ENCODE measurements at regions not wholly inside any gene's neighbourhood (a gene's known extent, or its start where the extent isn't known, plus 50 kb on each side); places are given as distances from the start of the nearest gene placed in this dataset.
"Not testable (repeated sequence)": the region's sequence is repeated elsewhere in the genome, so short reads cannot be mapped to it uniquely, and the experiment has no call there.

GRCh38 chr2:193876980-193877379, 1682.2 kb upstream of the TMEFF2 start:
- Mint-ChIP-seq H3K4me3 (ENCODE audit: low read depth) (no peak overlapping the region), H3K9me3 (no peaks in the 10 kb centered on the region), H3K4me1 (ENCODE audit: low read depth) (no peaks in the 10 kb centered on the region), H3K27ac (no peak overlapping the region), H3K36me3 (ENCODE audit: low read depth) (no peaks in the 10 kb centered on the region), H3K27me3 (ENCODE audit: low read depth) (no peaks in the 10 kb centered on the region)
- intact Hi-C loops (cut with micrococcal nuclease), result no loop called here
- DNase-seq (ENCODE audit: low spot score), result no peak

GRCh38 chr2:193869564-193869963, 1674.8 kb upstream of the TMEFF2 start:
- Mint-ChIP-seq H3K27me3 (ENCODE audit: low read depth) (no peaks in the 10 kb centered on the region), H3K4me3 (ENCODE audit: low read depth) (no peak overlapping the region), H3K27ac (no peak overlapping the region), H3K9me3 (no peaks in the 10 kb centered on the region), H3K4me1 (ENCODE audit: low read depth) (no peaks in the 10 kb centered on the region), H3K36me3 (ENCODE audit: low read depth) (no peaks in the 10 kb centered on the region)
- DNase-seq (ENCODE audit: low spot score), result no peak
- intact Hi-C loops (cut with micrococcal nuclease), result no loop called here

- Mint-ChIP-seq H3K4me3 (ENCODE audit: low read depth) (no peak overlapping the region), H3K27ac (no peak overlapping the region), H3K27me3 (ENCODE audit: low read depth) (no peaks in the 10 kb centered on the region), H3K9me3 (no peaks in the 10 kb centered on the region), H3K36me3 (ENCODE audit: low read depth) (no peaks in the 10 kb centered on the region), H3K4me1 (ENCODE audit: low read depth) (no peaks in the 10 kb centered on the region)
- intact Hi-C loops (cut with micrococcal nuclease), result no loop called here
- no peak for DNase-seq (ENCODE audit: low spot score)
These were observed 1674.1 kb upstream of the TMEFF2 start for GRCh38 chr2:193868833-193869232.

GRCh38 chr2:193868132-193868531, 1673.4 kb upstream of the TMEFF2 start:
- no peak overlapping the region for H3K27ac Mint-ChIP-seq

GRCh38 chr2:193867454-193867853, 1672.7 kb upstream of the TMEFF2 start:
- no peaks in the 10 kb centered on the region for H3K9me3 Mint-ChIP-seq
- intact Hi-C loops (cut with micrococcal nuclease), result no loop called here
- DNase-seq (ENCODE audit: low spot score), result no peak
- H3K36me3 Mint-ChIP-seq (ENCODE audit: low read depth), result no peaks in the 10 kb centered on the region
- no peak overlapping the region for H3K27ac Mint-ChIP-seq
- no peaks in the 10 kb centered on the region for H3K27me3 Mint-ChIP-seq (ENCODE audit: low read depth)
- no peaks in the 10 kb centered on the region for H3K4me1 Mint-ChIP-seq (ENCODE audit: low read depth)
- no peak overlapping the region for H3K4me3 Mint-ChIP-seq (ENCODE audit: low read depth)

More at GRCh38 chr2:193868132-193868531, 1673.4 kb upstream of the TMEFF2 start:
- no peaks in the 10 kb centered on the region for H3K36me3 Mint-ChIP-seq (ENCODE audit: low read depth)
- H3K4me1 Mint-ChIP-seq (ENCODE audit: low read depth), result no peaks in the 10 kb centered on the region
- H3K4me3 Mint-ChIP-seq (ENCODE audit: low read depth), result no peak overlapping the region
- H3K27me3 Mint-ChIP-seq (ENCODE audit: low read depth), result no peaks in the 10 kb centered on the region
- no peak for DNase-seq (ENCODE audit: low spot score)
- H3K9me3 Mint-ChIP-seq, result no peaks in the 10 kb centered on the region
- intact Hi-C loops (cut with micrococcal nuclease), result no loop called here

GRCh38 chr2:193861557-193861956, 1666.8 kb upstream of the TMEFF2 start:
- Mint-ChIP-seq H3K27me3 (ENCODE audit: low read depth) (no peaks in the 10 kb centered on the region), H3K36me3 (ENCODE audit: low read depth) (no peaks in the 10 kb centered on the region), H3K9me3 (no peaks in the 10 kb centered on the region), H3K27ac (no peak overlapping the region), H3K4me1 (ENCODE audit: low read depth) (no peaks in the 10 kb centered on the region), H3K4me3 (ENCODE audit: low read depth) (no peak overlapping the region)
- intact Hi-C loops (cut with micrococcal nuclease), result no loop called here
- no peak for DNase-seq (ENCODE audit: low spot score)

- no peak for DNase-seq (ENCODE audit: low spot score)
- no peaks in the 10 kb centered on the region for H3K4me1 Mint-ChIP-seq (ENCODE audit: low read depth)
- H3K9me3 Mint-ChIP-seq, result no peaks in the 10 kb centered on the region
- intact Hi-C loops (cut with micrococcal nuclease), result no loop called here
- no peak overlapping the region for H3K4me3 Mint-ChIP-seq (ENCODE audit: low read depth)
- H3K27ac Mint-ChIP-seq, result no peak overlapping the region
- H3K27me3 Mint-ChIP-seq (ENCODE audit: low read depth), result no peaks in the 10 kb centered on the region
- H3K36me3 Mint-ChIP-seq (ENCODE audit: low read depth), result no peaks in the 10 kb centered on the region
These were observed 1653.3 kb upstream of the TMEFF2 start for GRCh38 chr2:193847991-193848390.

- Mint-ChIP-seq H3K4me1 (ENCODE audit: low read depth) (no peaks in the 10 kb centered on the region), H3K9me3 (no peaks in the 10 kb centered on the region)
These were observed 1652.4 kb upstream of the TMEFF2 start for GRCh38 chr2:193847130-193847529.

GRCh38 chr2:193845604-193846003, 1650.9 kb upstream of the TMEFF2 start:
- no peak for DNase-seq (ENCODE audit: low spot score)
- Mint-ChIP-seq H3K9me3 (no peaks in the 10 kb centered on the region), H3K27me3 (ENCODE audit: low read depth) (no peaks in the 10 kb centered on the region), H3K27ac (no peak overlapping the region), H3K4me1 (ENCODE audit: low read depth) (no peaks in the 10 kb centered on the region), H3K36me3 (ENCODE audit: low read depth) (no peaks in the 10 kb centered on the region), H3K4me3 (ENCODE audit: low read depth) (no peak overlapping the region)
- intact Hi-C loops (cut with micrococcal nuclease), result no loop called here

More at GRCh38 chr2:193847130-193847529, 1652.4 kb upstream of the TMEFF2 start:
- H3K4me3 Mint-ChIP-seq (ENCODE audit: low read depth), result no peak overlapping the region
- no peaks in the 10 kb centered on the region for H3K36me3 Mint-ChIP-seq (ENCODE audit: low read depth)
- no peak overlapping the region for H3K27ac Mint-ChIP-seq
- H3K27me3 Mint-ChIP-seq (ENCODE audit: low read depth), result no peaks in the 10 kb centered on the region
- no peak for DNase-seq (ENCODE audit: low spot score)
- intact Hi-C loops (cut with micrococcal nuclease), result no loop called here

GRCh38 chr2:193843675-193844074, 1648.9 kb upstream of the TMEFF2 start:
- intact Hi-C loops (cut with micrococcal nuclease), result no loop called here
- no peaks in the 10 kb centered on the region for H3K36me3 Mint-ChIP-seq (ENCODE audit: low read depth)
- no peak for DNase-seq (ENCODE audit: low spot score)
- H3K4me3 Mint-ChIP-seq (ENCODE audit: low read depth), result no peak overlapping the region
- no peaks in the 10 kb centered on the region for H3K4me1 Mint-ChIP-seq (ENCODE audit: low read depth)
- no peak overlapping the region for H3K27ac Mint-ChIP-seq
- H3K27me3 Mint-ChIP-seq (ENCODE audit: low read depth), result no peaks in the 10 kb centered on the region
- H3K9me3 Mint-ChIP-seq, result no peaks in the 10 kb centered on the region

GRCh38 chr2:193841384-193842150, 1646.8 kb upstream of the TMEFF2 start:
- H3K4me3 Mint-ChIP-seq (ENCODE audit: low read depth), result no peak overlapping the region
- H3K27me3 Mint-ChIP-seq (ENCODE audit: low read depth), result no peaks in the 10 kb centered on the region
- no peak for DNase-seq (ENCODE audit: low spot score)
- no peaks in the 10 kb centered on the region for H3K36me3 Mint-ChIP-seq (ENCODE audit: low read depth)
- no peaks in the 10 kb centered on the region for H3K4me1 Mint-ChIP-seq (ENCODE audit: low read depth)
- no peak overlapping the region for H3K27ac Mint-ChIP-seq
- no peaks in the 10 kb centered on the region for H3K9me3 Mint-ChIP-seq
- intact Hi-C loops (cut with micrococcal nuclease), result no loop called here

- H3K4me1 Mint-ChIP-seq (ENCODE audit: low read depth), result no peaks in the 10 kb centered on the region
- no peaks in the 10 kb centered on the region for H3K36me3 Mint-ChIP-seq (ENCODE audit: low read depth)
- DNase-seq (ENCODE audit: low spot score), result no peak
- intact Hi-C loops (cut with micrococcal nuclease), result no loop called here
- H3K9me3 Mint-ChIP-seq, result no peaks in the 10 kb centered on the region
- H3K27me3 Mint-ChIP-seq (ENCODE audit: low read depth), result no peaks in the 10 kb centered on the region
- H3K27ac Mint-ChIP-seq, result no peak overlapping the region
- no peak overlapping the region for H3K4me3 Mint-ChIP-seq (ENCODE audit: low read depth)
These were observed 1642.5 kb upstream of the TMEFF2 start for GRCh38 chr2:193837111-193837738.

GRCh38 chr2:193836424-193837006, 1641.8 kb upstream of the TMEFF2 start:
- H3K9me3 Mint-ChIP-seq; H3K4me1 Mint-ChIP-seq (ENCODE audit: low read depth); H3K4me3 Mint-ChIP-seq (ENCODE audit: low read depth); intact Hi-C loops (cut with micrococcal nuclease); H3K27ac Mint-ChIP-seq; H3K36me3 Mint-ChIP-seq (ENCODE audit: low read depth); H3K27me3 Mint-ChIP-seq (ENCODE audit: low read depth); DNase-seq (ENCODE audit: low spot score): not testable (repeated sequence)
